ENCODE measurements at regions not wholly inside any gene's neighbourhood (a gene's known extent, or its start where the extent isn't known, plus 50 kb on each side); places are given as distances from the start of the nearest gene placed in this dataset.

- TF ChIP-seq SUZ12 (IDR thresholded peaks at IDR 0.05; ENCODE audit: extremely low read depth, insufficient read depth, insufficient read length) (no peak), ZNF274 (IDR thresholded peaks at IDR 0.05; ENCODE audit: low read depth, low read length) (no peak), YY1 (IDR thresholded peaks at IDR 0.05; ENCODE audit: insufficient read depth, insufficient read length) (no peak)
These were observed 151.3 kb upstream of the FSCB start for GRCh38 chr14:44658389-44658696.

Measured in NT2/D1 (cell line).